ENCODE measurements at regions not wholly inside any gene's neighbourhood (a gene's known extent, or its start where the extent isn't known, plus 50 kb on each side); places are given as distances from the start of the nearest gene placed in this dataset.
"Not testable (repeated sequence)": the region's sequence is repeated elsewhere in the genome, so short reads cannot be mapped to it uniquely, and the experiment has no call there.

DNA sequence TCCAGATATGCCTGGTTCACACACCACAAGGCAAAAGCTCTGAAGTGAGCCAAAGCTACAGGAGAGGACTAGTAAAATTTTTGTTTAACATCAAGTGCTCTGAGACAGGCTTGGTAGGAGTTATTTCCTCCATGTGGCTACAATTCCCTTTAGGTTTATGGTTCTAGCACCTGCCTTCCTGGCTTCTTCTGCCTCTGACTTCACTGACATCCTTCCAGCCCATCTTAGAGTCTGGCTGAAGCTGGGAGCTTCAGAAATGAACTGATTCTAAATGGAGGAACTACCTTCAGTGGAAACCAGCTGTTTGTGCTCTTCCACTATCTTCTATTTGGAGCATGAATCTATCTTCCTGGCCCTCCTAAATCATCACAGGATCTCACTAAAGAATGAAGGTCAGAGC lies 215.3 kb upstream of the FBXL7 start:
- intact Hi-C loops (cut with DNase I), result no loop called here
- DNase-seq (no peak), ATAC-seq (ENCODE audit: poor library complexity) (no peak)

DNA sequence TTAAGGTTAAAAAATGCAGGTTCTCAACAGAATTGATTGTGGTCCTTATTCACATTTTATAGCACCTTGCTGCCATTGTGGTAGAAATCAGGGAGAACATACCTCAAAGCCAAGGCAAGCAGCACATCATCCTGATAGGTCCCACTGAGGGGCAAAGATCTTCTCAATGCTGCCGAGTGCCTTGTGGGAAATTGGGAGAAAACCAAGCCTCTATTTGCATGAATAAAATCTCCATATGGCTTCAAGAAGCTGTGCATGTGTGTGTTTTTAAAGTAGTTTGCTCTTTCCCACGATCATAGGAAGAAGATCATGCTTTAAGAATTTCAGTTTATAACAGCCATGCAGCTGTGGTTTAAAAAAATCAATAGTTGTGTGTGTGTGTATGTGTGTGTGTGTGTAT lies 216.9 kb upstream of the FBXL7 start:
- ATAC-seq (ENCODE audit: poor library complexity) (no peak), DNase-seq (no peak)
- intact Hi-C loops (cut with DNase I), result no loop called here

- DNase-seq, result no peak
- intact Hi-C loops (cut with DNase I), result no loop called here
These were observed 217.4 kb upstream of the FBXL7 start for GRCh38 chr5:15282611-15283010.

GRCh38 chr5:15271596-15271995 lies 228.4 kb upstream of the FBXL7 start:
- intact Hi-C loops (cut with DNase I); ATAC-seq (ENCODE audit: poor library complexity): not testable (repeated sequence)

More at GRCh38 chr5:15282611-15283010, 217.4 kb upstream of the FBXL7 start:
- no peak for ATAC-seq (ENCODE audit: poor library complexity)

DNA sequence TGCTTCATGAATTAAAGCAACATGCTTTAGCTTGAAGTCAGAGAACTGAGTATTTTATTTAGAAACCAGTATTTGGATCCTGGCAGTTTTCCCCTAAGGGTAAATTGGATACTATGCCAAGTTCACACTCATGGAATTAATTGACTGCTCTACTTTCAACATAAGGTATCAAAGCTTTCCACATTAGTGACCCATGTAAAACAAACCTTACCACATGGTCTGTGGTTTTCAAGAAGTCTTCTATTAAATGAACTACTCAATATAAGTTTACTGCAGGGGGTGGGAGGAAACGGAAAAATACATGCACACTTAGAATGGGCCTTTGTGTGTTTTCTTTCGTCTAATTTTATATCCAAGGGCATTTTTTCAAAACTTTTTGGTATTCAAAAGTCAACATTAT lies 232.0 kb upstream of the FBXL7 start:
- ATAC-seq (ENCODE audit: poor library complexity), result no peak
- intact Hi-C loops (cut with DNase I), result no loop called here
- DNase-seq, result no peak

More at GRCh38 chr5:15271596-15271995, 228.4 kb upstream of the FBXL7 start:
- not testable (repeated sequence) for DNase-seq

- intact Hi-C loops (cut with DNase I), result no loop called here
- DNase-seq (no peak), ATAC-seq (ENCODE audit: poor library complexity) (no peak)
These were observed 233.1 kb upstream of the FBXL7 start for GRCh38 chr5:15266841-15267240.

DNA sequence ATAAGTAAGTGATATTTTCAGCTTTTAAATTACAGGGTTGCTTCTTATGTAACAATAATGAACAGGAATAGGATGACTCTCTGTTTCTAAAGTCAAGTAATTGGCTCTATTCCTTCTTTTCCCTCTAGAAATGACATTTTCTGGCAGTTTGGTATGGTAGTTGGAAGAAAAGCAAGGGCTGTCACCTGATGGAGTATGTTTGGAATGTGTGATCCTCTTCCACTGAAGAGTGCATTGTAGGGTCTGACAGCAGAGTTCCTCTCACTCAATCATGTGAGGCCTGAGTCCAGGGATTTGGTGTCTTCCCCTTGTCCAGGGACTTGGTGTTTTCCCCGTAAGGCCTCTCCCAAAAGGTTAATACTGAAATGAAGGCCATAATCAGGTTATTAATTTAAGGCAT lies 233.8 kb upstream of the FBXL7 start:
- ATAC-seq (ENCODE audit: poor library complexity), result peak; percentile 37
- intact Hi-C loops (cut with DNase I), result no loop called here
- no peak for DNase-seq

- no peak for ATAC-seq (ENCODE audit: poor library complexity)
- intact Hi-C loops (cut with DNase I), result no loop called here
These were observed 236.0 kb upstream of the FBXL7 start for GRCh38 chr5:15263942-15264341.

DNA sequence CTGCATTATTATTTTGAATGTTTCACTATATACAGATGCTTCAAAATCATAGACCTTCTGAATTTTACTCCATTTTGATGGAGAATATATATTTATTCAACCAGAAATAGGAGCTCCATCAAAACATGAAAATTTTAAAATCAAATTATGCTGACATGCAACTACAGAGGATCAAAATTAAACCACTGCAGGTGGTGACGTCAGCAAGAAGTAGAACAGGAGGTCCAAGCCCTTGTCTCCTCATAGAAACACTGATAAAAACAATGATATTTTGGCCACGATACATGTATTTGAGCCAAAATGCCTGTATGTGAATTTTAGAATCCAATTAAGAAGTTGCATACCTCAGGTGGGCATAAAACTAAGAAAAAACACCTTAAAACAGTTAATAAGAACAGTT lies 236.6 kb upstream of the FBXL7 start:
- ATAC-seq (ENCODE audit: poor library complexity) (no peak), DNase-seq (no peak)
- intact Hi-C loops (cut with DNase I), result no loop called here

More at GRCh38 chr5:15263942-15264341, 236.0 kb upstream of the FBXL7 start:
- no peak for DNase-seq

DNA sequence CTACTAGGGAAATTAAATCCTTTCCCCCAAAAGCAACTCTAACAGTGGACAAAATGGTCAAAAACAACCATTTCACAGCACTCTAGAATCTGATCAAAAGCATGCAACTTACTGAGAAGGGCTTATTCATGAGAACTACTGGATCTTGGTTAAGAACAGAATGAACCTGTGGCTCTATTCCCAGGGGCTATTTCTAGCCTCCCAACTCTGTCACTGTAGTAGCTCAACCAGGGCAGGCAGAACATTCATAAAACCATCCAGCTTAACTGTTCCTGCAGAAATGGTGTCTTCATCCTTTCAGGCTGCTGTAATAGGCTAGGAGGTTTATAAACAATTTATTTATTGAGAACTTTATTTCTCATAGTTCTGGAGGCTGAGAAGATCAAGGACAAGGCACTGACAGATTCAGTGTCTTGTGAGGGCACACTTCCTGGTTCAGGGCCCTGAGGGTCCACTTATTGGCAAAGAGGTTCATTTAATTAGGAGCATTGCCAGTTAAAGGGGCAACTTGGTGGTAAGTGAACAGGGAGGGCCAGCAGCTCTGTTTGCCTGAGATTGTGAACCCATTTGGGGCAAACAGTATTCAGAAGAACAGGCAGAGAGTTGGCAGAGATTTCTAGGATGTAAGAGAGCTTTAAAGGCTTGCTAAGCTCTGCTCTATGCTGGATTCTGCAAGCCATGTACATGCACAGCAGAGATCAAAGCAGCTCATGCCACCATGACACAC lies 238.5 kb upstream of the FBXL7 start:
- no peak for DNase-seq
- intact Hi-C loops (cut with DNase I), result no loop called here
- peak; percentile 92 for ATAC-seq (ENCODE audit: poor library complexity)

DNA sequence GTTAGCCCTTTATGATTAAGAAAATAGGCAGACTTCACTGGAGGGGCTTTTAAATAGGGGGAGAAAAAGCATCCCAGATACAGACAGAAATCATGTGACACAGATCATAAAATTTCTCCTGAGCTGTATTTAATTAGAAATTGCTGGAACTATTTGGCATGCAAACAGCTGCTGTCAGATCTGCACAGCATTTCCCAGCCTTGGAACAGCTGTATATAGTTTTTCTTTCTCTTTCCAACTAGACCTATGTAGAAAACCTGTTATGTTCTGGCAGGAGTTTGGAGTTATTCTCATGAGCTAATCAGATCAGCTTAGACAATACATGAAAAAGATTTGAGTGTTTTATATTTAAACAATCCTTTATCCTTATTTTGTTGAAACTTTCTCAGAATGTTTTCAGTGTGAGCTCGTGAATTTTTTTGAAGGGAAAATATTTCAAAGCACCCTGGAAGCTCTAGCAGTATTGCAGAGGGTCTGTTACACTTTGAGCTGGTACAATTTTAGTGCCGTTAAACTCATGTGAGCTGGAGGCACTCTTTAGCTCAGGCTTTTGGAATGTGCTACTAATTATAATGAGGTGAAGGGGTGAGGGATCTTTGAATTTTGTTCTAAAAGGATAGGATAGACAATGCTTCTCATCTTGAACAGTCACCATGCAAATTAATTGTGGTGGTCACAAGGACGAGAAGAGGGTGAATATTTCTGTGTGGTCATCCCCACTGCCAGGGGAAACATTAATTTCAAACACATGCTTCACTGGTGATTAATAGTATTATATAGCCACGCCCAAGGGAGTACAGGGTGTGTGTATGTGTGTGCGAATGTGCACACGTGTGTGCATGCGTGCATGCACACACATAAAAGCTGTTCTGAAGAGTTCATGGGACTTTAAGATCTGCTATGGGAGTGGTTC lies 239.4 kb upstream of the FBXL7 start:
- DNase-seq (no peak), ATAC-seq (ENCODE audit: poor library complexity) (peak; percentile 78)
- intact Hi-C loops (cut with DNase I), result no loop called here

- no peak for ATAC-seq (ENCODE audit: poor library complexity)
- DNase-seq, result no peak
These were observed 243.5 kb upstream of the FBXL7 start for GRCh38 chr5:15256485-15256884.

DNA sequence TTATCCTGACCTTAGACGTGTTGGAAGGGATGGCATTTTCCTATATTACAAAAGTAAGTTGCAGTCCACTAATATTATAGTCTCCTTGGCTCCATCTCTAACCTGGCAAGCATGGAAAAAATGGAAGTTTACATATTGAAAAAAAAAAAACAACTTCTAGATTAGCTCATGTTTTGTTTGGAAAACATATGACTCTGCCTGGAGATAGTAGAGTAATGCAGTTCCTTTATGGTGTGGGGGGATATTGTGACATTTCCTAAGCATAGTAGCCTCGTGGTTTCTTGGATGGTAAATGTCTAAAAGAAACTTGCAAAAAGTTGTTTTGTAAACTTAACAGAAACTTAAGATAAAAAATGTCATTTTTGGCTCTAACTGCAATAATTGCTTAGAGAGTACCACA lies 244.4 kb upstream of the FBXL7 start:
- no peak for ATAC-seq (ENCODE audit: poor library complexity)
- intact Hi-C loops (cut with DNase I), result no loop called here

More at GRCh38 chr5:15256485-15256884, 243.5 kb upstream of the FBXL7 start:
- intact Hi-C loops (cut with DNase I), result no loop called here

DNA sequence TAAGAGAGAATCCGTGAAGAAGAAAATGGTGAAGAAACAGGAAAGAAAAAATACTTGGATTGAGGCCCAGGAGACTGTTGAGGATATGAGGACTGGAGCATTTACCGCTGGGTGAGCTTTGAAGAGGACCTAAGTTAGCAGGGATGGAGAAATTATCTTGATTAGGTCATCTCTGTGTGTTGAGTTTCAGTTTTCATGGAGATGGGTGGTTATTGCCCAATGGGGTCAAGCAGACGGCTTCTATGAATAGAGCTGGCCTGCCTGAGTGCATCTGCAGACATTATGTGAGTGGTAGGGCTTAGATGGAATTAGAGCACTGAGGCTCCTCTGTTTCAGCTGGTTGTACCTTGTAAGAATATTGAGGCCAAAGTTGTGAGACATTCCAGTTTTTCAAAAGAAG lies 245.4 kb upstream of the FBXL7 start:
- intact Hi-C loops (cut with DNase I), result no loop called here
- DNase-seq, result no peak
- no peak for ATAC-seq (ENCODE audit: poor library complexity)

More for the DNA sequence above, 244.4 kb upstream of the FBXL7 start:
- no peak for DNase-seq

DNA sequence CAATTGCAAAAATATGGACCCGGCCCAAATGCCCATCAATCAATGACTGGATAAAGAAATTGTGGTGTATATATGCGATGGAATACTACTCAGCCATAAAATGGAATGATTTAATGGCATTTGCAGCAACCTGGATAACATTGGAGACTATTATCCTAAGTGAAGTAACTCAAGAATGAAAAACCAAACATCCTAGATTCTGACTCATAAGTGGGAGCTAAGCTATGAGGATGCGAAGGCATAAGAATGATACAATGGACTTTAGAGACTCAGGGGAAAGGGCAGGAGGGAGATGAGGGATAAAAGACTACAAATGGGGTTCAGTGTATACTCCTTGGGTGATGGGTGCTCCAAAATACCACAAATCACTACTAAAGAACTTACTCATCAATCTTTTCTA lies 247.6 kb upstream of the FBXL7 start:
- ATAC-seq (ENCODE audit: poor library complexity), result no peak
- no peak for DNase-seq
- intact Hi-C loops (cut with DNase I), result no loop called here

DNA sequence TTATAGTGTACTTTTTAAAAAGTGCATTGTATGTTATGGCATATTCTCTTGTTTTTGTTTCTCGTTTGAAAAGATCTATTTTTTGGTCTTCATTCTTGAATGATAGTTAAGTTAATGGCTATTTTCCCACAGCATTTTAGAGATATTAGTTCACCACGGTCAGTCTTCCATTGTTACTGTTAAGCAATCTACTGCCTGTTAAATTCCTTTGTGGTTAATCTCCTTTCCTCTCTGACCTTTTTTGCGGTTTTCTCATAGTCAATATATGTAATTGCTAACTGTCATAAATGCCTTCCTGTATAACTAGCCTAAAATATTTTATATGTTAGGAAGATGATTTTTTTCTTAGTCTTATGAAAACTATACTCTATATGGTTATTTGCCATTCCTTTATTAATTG lies 250.8 kb upstream of the FBXL7 start:
- no peak for ATAC-seq (ENCODE audit: poor library complexity)
- no peak for DNase-seq
- intact Hi-C loops (cut with DNase I), result no loop called here

GRCh38 chr5:15248731-15249130 lies 251.2 kb upstream of the FBXL7 start:
- ATAC-seq (ENCODE audit: poor library complexity) (no peak), DNase-seq (no peak)
- intact Hi-C loops (cut with DNase I), result no loop called here

- no peak for ATAC-seq (ENCODE audit: poor library complexity)
- no peak for DNase-seq
- intact Hi-C loops (cut with DNase I), result no loop called here
These were observed 254.1 kb upstream of the FBXL7 start for GRCh38 chr5:15245913-15246312.

- intact Hi-C loops (cut with DNase I), result no loop called here
- ATAC-seq (ENCODE audit: poor library complexity), result no peak
- no peak for DNase-seq
These were observed 256.5 kb upstream of the FBXL7 start for GRCh38 chr5:15243301-15244020.

Measured in Right ventricle myocardium superior (tissue), 1 donor.